RWPE1 (cell line): ENCODE measurements at regions not wholly inside any gene's neighbourhood (a gene's known extent, or its start where the extent isn't known, plus 50 kb on each side); places are given as distances from the start of the nearest gene placed in this dataset.

ENCODE experiments used
- CTCF ChIA-PET: fragments of 350-600 bp; sonication (Branson Sonifier 250); formaldehyde crosslinking; extraction: SDS; loops from one replicate; lab custom pipeline; 2021; lab: Yijun Ruan, JAX
- POLR2A ChIA-PET: fragments of 400-600 bp; formaldehyde crosslinking; extraction: SDS; loops from one replicate; lab custom pipeline; 2020; ENCODE audit warnings: antibody characterized with exemption; ENCODE audit not compliant: low non-redundant PET; lab: Yijun Ruan, JAX
- DNase-seq: peaks from one replicate; pipeline ENCODE4 v3.0.0; 2012; ENCODE audit warnings: low spot score
- H3K27ac ChIP-seq: fragments of 450-650 bp; 2 replicates; pipeline ENCODE4 v1.5.1; 2017
- CTCF ChIP-seq: fragments of 450-650 bp; conservative IDR thresholded peaks from 2 replicates; pipeline ENCODE4 v1.5.1; 2017; ENCODE audit warnings: low read depth, mild to moderate bottlenecking

GRCh38 chr20:6831461-6831860, 64.0 kb downstream of the BMP2 start:
- ChIA-PET POLR2A (no interaction called here), CTCF (no interaction called here)
- DNase-seq: no peak
- no peak for TF ChIP-seq CTCF
- H3K27ac ChIP-seq: no peak overlapping the region

GRCh38 chr20:6832811-6833210, 65.3 kb downstream of the BMP2 start:
- no peak for TF ChIP-seq CTCF
- no peak for DNase-seq
- ChIA-PET CTCF (no interaction called here), POLR2A (no interaction called here)
- no peak overlapping the region for H3K27ac ChIP-seq

- no peak for DNase-seq
- ChIA-PET POLR2A (no interaction called here), CTCF (no interaction called here)
- TF ChIP-seq CTCF: no peak
- H3K27ac ChIP-seq: no peak overlapping the region
Observed at GRCh38 chr20:6835609-6836008, 68.1 kb downstream of the BMP2 start.

- ChIA-PET POLR2A (no interaction called here), CTCF (interaction anchor here (0.6 kb wide), 1 partner anchor 467 kb away, joined by 3 read pairs; no protein-coding TSS in a partner anchor)
Observed at GRCh38 chr20:6836821-6837374, 69.4 kb downstream of the BMP2 start.

GRCh38 chr20:6837730-6838129, 70.2 kb downstream of the BMP2 start:
- POLR2A ChIA-PET: no interaction called here
- H3K27ac ChIP-seq: no peak overlapping the region
- DNase-seq: no peak
- CTCF ChIA-PET: no interaction called here
- no peak for TF ChIP-seq CTCF

More at GRCh38 chr20:6836821-6837374, 69.4 kb downstream of the BMP2 start:
- TF ChIP-seq CTCF: no peak
- no peak for DNase-seq
- H3K27ac ChIP-seq: no peak overlapping the region

- CTCF ChIA-PET: no interaction called here
- POLR2A ChIA-PET: no interaction called here
Observed at GRCh38 chr20:6838181-6838826, 70.8 kb downstream of the BMP2 start.

More at GRCh38 chr20:6838181-6838826, 70.8 kb downstream of the BMP2 start:
- peak; percentile 54 for DNase-seq
- H3K27ac ChIP-seq: no peak overlapping the region
- no peak for TF ChIP-seq CTCF
